WI38 (cell line): ENCODE measurements at regions not wholly inside any gene's neighbourhood (a gene's known extent, or its start where the extent isn't known, plus 50 kb on each side); places are given as distances from the start of the nearest gene placed in this dataset.

Experiments
- H3K4me3 ChIP-seq: 2 replicates; pipeline ENCODE4 v1.5.1; 2011; ENCODE audit warnings: low read depth, mild to moderate bottlenecking, control low read depth, low read length
- TF ChIP-seq, protein P1 (sequence below): IDR thresholded peaks from 2 replicates; pipeline ENCODE4 v1.5.1; 2012; ENCODE audit warnings: low read depth, mild to moderate bottlenecking, control low read depth, low read length

DNA sequence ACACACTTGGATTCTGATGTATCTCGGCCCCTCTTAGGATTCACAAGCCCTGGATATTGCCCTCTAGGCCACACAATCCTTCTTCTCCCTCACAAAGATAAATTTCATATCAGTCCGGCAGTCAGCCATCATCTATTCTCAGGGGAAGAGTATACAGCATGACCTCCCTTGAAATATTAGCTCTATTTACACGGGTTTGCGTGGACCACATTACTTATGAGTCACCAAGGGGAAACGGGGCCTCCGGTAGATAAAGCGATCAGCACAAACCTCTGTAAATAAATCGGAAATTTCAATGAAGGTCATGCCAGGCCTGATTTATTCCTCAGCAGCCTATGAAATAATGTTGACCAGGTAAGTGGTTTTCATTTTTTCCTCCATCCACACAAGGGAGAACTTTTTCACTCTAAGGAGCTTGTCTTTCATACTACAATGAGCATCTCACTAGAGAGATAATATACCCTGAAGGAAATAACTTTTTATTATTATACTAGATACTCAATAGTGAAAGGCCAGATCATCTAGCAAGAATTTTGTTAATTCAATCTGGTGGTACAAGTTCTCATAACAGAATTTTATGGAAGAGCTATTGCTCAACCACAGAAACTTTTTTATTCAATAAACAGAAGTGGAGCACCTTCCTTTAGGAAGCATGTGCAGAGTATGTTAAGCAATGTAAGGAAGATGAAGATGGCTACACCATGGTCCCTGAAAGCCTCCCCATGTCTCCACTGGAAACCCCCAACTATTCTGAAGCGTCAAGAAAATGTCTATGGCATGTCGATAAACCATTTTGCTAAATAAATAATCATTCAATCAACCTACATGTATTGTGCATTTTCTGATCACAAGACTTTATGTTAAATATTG, 125.2 kb upstream of the PIK3C3 start:
- H3K4me3 ChIP-seq: no peak overlapping the region
- TF ChIP-seq, protein P1, sequence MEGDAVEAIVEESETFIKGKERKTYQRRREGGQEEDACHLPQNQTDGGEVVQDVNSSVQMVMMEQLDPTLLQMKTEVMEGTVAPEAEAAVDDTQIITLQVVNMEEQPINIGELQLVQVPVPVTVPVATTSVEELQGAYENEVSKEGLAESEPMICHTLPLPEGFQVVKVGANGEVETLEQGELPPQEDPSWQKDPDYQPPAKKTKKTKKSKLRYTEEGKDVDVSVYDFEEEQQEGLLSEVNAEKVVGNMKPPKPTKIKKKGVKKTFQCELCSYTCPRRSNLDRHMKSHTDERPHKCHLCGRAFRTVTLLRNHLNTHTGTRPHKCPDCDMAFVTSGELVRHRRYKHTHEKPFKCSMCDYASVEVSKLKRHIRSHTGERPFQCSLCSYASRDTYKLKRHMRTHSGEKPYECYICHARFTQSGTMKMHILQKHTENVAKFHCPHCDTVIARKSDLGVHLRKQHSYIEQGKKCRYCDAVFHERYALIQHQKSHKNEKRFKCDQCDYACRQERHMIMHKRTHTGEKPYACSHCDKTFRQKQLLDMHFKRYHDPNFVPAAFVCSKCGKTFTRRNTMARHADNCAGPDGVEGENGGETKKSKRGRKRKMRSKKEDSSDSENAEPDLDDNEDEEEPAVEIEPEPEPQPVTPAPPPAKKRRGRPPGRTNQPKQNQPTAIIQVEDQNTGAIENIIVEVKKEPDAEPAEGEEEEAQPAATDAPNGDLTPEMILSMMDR: no peak

DNA sequence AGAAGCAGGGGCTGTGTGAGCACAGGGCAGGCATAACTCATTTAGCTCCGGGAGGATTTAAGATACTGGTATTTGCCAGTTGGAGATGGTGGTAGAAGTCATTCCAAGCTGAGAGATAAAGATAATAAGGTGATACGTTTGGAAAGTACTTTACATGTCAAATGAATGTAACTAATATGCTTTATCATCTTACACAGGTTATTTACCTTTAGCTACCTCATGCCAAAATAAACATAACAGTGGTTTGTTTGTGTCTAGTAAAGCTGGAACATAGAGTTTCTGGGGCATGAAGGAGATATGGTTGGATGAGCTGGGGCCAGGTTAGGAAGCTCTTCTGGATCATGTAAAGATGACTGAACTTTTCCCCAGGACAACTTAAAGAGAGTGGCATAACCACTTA, 126.9 kb upstream of the PIK3C3 start:
- TF ChIP-seq, protein P1: no peak
- H3K4me3 ChIP-seq: no peak overlapping the region

DNA sequence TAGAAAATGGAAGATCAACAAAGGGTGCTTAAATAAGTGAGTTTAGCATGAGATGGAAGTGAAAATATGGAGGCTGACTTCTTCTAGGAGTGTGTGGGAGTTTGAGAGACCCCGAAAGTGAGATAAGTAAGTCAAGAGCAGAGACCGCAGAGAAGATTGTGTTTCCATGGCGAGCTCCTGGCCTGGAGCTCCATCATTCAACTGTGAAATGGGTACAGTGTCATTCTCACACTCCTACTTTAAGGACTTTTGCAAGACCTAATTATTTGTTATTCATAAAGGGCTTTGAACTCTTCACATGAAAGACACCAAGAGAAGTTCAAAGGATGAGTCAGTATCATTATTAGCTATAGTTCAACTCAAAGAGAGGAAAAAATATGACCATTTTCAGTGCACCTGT, 134.2 kb upstream of the PIK3C3 start:
- TF ChIP-seq, protein P1: no peak
- no peak overlapping the region for H3K4me3 ChIP-seq

DNA sequence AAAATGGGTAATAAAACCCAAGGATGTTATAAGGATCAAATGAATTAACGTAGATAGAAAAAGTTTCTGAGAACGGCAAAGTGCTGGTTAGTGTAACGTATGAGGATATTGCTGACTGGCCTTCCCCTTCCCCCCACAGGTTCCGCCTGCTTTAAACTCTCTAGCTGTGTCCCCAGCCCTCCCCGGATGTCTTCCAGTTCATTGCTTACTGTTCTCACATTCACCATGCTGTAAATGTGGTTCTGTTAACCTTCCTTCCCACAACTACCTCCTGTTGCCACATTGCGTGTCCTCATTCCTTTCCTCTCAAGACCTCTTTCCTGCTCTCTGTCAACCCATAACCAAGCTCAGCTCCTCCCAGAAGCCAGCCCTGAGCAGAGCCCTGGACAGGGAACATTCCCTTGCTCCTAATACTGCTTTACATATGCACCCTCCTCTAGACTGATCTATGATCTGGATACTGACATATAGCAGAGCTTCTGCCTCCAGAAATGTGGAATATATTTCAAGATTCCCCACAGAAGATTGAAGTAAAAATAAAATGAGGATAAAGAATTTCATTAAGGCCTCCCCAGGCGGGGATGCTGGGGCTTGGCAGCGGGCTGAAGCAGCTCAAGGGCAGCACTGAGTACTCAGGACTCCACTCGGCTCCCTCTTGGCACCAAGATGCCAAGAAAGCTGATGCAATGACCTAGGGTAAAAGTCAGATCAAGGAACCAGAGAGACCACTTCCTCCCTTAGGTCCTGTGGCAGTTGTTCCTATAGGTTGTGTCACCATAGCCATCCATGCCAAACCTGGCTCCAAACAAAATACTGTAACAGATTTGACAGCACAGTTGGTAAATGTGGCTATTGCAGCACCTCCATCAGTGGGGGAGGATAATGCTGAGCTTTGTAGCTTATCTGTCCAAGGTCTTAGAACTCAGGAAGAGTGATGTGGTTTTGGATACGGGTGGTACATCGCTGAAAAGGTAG, 136.4 kb upstream of the PIK3C3 start:
- TF ChIP-seq, protein P1: no peak

DNA sequence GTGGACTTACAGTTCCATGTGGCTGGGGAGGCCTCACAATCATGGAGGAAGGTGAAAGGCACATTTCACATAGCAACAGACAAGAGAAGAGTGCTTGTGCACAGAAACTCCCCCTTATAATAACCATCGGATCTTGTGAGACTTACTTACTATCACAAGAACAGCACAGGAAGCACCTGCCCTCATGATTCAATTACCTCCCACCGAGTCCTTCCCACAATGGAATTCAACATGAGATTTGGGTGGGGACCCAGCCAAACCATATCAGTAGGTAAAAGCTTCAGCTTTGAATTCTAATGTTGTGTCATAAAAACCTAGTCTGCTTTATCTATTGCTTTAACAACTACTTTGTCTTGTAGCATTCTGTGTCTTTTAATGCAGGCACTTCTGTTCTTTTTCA, 140.4 kb upstream of the PIK3C3 start:
- no peak overlapping the region for H3K4me3 ChIP-seq
- TF ChIP-seq, protein P1: no peak

More for the DNA sequence above, 136.4 kb upstream of the PIK3C3 start:
- no peak overlapping the region for H3K4me3 ChIP-seq

DNA sequence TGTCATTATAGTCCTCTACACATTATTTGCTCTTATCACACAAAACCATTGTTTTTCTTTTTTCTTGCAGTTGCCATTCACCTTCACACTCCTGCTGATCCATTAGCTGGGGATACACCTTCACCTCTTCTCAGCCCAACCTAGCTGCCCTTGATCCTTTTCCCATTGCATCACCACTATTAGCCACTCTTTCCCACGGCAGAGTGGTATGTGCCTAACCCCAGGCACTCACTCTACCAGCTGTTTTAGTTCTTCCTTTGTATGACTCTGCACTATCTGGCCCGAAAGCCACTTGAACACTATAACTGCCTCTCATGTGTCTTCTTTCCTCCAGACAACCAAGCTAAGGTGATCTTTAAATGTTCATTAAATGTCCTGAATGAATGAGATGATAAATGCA, 145.4 kb upstream of the PIK3C3 start:
- TF ChIP-seq, protein P1: no peak
- H3K4me3 ChIP-seq: no peak overlapping the region

DNA sequence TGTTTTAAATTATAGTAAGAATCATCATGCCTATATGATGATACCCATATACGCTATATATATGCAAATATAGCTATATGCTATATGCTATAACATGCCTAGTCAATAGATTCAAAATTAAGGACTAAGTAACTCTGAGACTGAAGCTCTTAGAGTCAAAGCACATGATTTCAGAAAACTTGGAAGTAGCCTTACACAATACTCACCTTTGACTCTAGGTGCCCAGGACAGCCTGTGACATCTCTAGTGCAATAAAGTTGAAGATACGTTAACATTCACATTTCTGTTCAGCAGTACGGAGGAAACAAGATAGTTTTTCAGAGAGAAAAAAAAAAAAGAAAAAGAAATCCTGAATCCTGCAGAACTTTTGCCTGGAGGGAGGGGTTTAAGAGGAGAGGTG, 149.7 kb upstream of the PIK3C3 start:
- TF ChIP-seq, protein P1: no peak

More for the DNA sequence above, 149.7 kb upstream of the PIK3C3 start:
- no peak overlapping the region for H3K4me3 ChIP-seq
